ENCODE measurements at regions not wholly inside any gene's neighbourhood (a gene's known extent, or its start where the extent isn't known, plus 50 kb on each side); places are given as distances from the start of the nearest gene placed in this dataset.

DNA sequence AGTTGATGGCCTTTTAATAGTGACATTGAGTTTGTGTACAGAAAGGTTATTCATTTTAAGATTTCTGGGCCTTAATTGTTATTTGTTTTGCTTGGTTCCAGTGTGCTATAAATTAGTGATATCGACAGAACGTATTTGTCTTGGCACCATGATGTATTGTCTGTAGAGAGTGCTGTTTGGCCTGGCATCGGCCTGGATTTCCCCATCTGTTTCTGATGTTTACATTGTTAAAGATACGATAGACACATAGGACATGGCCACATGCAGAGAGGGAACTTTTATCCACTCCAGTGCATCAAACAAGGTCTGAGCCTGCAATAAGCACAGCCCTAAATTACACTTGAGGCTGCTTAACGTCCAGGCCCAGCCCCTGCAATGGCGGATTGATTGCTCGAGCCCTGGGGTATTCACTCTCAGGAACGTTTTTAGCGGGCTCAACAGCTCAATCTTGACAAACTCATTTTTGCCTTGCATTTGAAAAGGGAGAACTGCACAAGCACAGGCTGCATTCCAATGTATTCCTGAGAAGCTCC, 144.7 kb downstream of the SLC4A3 start:
- no peaks in the 10 kb centered on the region for H3K9me3 ChIP-seq (replicated peaks)
- no peak overlapping the region for H3K27ac ChIP-seq (replicated peaks)
- DNase-seq = no peak
- H3K27me3 ChIP-seq (ENCODE audit: low read depth) = no peaks in the 10 kb centered on the region
- intact Hi-C loops (cut with micrococcal nuclease) = no loop called here
- no peaks in the 10 kb centered on the region for H3K36me3 ChIP-seq
- TF ChIP-seq, protein P1, sequence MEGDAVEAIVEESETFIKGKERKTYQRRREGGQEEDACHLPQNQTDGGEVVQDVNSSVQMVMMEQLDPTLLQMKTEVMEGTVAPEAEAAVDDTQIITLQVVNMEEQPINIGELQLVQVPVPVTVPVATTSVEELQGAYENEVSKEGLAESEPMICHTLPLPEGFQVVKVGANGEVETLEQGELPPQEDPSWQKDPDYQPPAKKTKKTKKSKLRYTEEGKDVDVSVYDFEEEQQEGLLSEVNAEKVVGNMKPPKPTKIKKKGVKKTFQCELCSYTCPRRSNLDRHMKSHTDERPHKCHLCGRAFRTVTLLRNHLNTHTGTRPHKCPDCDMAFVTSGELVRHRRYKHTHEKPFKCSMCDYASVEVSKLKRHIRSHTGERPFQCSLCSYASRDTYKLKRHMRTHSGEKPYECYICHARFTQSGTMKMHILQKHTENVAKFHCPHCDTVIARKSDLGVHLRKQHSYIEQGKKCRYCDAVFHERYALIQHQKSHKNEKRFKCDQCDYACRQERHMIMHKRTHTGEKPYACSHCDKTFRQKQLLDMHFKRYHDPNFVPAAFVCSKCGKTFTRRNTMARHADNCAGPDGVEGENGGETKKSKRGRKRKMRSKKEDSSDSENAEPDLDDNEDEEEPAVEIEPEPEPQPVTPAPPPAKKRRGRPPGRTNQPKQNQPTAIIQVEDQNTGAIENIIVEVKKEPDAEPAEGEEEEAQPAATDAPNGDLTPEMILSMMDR (IDR thresholded peaks at IDR 0.05; ENCODE audit: borderline replicate concordance) = no peak
- peaks cover 36% of the 10 kb centered on the region for H3K4me1 ChIP-seq
- H3K4me3 ChIP-seq = no peak overlapping the region

DNA sequence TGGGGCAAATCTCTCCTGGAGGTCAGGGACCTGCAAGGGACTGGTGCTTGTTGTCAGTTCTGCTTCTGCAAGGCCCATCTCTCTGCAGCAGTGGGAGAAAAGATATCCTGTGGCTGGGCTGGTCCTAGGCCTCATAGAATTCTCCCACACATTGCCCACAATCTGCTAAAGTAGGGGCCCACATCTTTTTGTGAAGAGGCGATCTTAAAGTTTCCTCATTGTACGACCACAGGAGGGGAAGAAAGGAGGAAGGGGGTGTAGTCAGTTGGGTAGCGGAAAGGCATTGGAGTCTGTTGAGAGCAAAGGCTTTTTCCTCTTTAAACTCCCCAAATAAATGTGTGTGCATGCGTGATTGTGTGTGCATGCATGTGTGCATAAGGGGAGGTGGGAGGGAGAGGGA, 145.3 kb downstream of the SLC4A3 start:
- H3K36me3 ChIP-seq = no peaks in the 10 kb centered on the region
- no peak for DNase-seq
- H3K4me1 ChIP-seq = peaks cover 31% of the 10 kb centered on the region
- no peak overlapping the region for H3K4me3 ChIP-seq
- H3K27me3 ChIP-seq (ENCODE audit: low read depth) = no peaks in the 10 kb centered on the region
- TF ChIP-seq, protein P1 (IDR thresholded peaks at IDR 0.05; ENCODE audit: borderline replicate concordance) = no peak
- intact Hi-C loops (cut with micrococcal nuclease) = no loop called here
- H3K9me3 ChIP-seq (replicated peaks) = no peaks in the 10 kb centered on the region
- H3K27ac ChIP-seq (replicated peaks) = no peak overlapping the region

DNA sequence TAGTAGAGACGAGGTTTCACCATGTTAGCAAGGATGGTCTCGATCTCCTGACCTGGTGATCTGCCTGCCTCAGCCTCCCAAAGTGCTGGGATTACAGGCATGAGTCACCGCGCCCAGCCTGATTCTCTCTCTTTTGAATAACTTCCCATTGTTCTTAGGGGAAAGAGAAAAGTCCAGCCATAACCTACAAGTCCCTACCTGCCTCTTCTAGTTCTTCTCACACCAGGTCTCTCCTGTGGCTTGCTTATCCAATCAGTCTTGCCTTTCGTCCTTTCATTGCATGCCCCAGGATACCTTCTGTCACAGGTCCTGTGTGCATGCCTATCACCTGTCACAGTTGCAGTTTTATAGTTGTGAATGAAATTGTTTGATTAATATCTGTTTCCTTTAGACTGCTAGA, 148.1 kb downstream of the SLC4A3 start:
- no peaks in the 10 kb centered on the region for H3K36me3 ChIP-seq
- peaks cover 5% of the 10 kb centered on the region for H3K4me1 ChIP-seq
- no peaks in the 10 kb centered on the region for H3K9me3 ChIP-seq (replicated peaks)
- H3K4me3 ChIP-seq = no peak overlapping the region
- DNase-seq = no peak
- intact Hi-C loops (cut with micrococcal nuclease) = no loop called here
- no peak overlapping the region for H3K27ac ChIP-seq (replicated peaks)
- TF ChIP-seq, protein P1 (IDR thresholded peaks at IDR 0.05; ENCODE audit: borderline replicate concordance) = no peak
- H3K27me3 ChIP-seq (ENCODE audit: low read depth) = no peaks in the 10 kb centered on the region

DNA sequence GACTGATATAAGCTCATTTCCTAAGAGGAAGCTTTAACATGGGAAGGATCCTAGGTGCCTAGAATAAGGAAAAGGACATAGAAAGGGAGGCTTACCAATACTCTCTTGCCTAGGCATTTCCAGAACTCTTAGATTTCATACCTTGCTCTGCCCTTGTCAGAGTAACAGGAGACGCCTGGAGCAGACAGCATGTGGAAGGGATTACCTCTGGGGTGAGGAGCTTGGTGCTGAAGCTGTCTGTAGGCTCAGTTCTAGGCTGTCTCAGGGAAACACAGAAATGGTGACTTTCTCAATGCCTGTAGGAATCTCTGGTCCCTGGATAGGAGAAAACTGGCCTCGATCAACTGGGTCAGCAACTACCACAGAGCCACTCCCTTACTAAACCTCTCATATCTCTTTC, 150.0 kb downstream of the SLC4A3 start:
- Histone ChIP-seq H3K27ac (replicated peaks) (no peak overlapping the region), H3K9me3 (replicated peaks) (no peaks in the 10 kb centered on the region), H3K4me3 (no peak overlapping the region), H3K27me3 (ENCODE audit: low read depth) (no peaks in the 10 kb centered on the region), H3K4me1 (no peaks in the 10 kb centered on the region), H3K36me3 (no peaks in the 10 kb centered on the region)
- intact Hi-C loops (cut with micrococcal nuclease) = no loop called here
- TF ChIP-seq, protein P1 (IDR thresholded peaks at IDR 0.05; ENCODE audit: borderline replicate concordance) = no peak
- DNase-seq = no peak

DNA sequence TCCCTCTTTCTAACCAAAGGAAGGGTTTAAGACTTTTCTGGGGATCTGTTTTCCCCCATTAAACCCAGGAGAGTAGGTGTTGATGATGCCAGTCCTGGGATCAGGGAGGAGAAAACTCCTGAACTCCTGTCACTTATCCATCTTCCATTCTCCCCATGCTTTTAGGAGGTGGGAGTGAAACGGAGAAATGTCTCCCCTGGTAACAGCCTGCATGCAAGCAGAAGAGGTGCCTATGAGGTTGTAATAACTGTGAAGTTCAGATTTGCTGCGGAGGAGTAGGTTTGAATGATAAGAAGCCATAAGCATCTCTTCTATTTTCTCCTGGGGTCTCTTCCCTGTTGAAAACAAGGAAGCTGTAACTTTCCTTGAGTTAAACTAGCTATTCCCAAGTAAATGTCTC, 150.8 kb downstream of the SLC4A3 start:
- Histone ChIP-seq H3K27me3 (ENCODE audit: low read depth) (no peaks in the 10 kb centered on the region), H3K27ac (replicated peaks) (no peak overlapping the region), H3K4me3 (no peak overlapping the region), H3K4me1 (no peaks in the 10 kb centered on the region), H3K36me3 (no peaks in the 10 kb centered on the region), H3K9me3 (replicated peaks) (no peaks in the 10 kb centered on the region)
- TF ChIP-seq, protein P1 (IDR thresholded peaks at IDR 0.05; ENCODE audit: borderline replicate concordance) = no peak
- DNase-seq = no peak
- intact Hi-C loops (cut with micrococcal nuclease) = no loop called here
